NCI-H2227 (cell line): ENCODE measurements at regions not wholly inside any gene's neighbourhood (a gene's known extent, or its start where the extent isn't known, plus 50 kb on each side); places are given as distances from the start of the nearest gene placed in this dataset.
"Not testable (repeated sequence)": the region's sequence is repeated elsewhere in the genome, so short reads cannot be mapped to it uniquely, and the experiment has no call there.

Source experiments
- DNase-seq: peaks from one replicate; lab custom pipeline; 2025; ENCODE audit not compliant: unreplicated experiment; lab: John Stamatoyannopoulos, UW

GRCh38 chrX:122270809-122271494 is 913.1 kb upstream of the GRIA3 start:
- DNase-seq: no peak

- DNase-seq: no peak
These were observed 912.1 kb upstream of the GRIA3 start for GRCh38 chrX:122272011-122272410.

GRCh38 chrX:122279746-122280145 is 904.3 kb upstream of the GRIA3 start:
- DNase-seq: no peak

- not testable (repeated sequence) for DNase-seq
These were observed 884.3 kb upstream of the GRIA3 start for GRCh38 chrX:122299822-122300221.

DNA sequence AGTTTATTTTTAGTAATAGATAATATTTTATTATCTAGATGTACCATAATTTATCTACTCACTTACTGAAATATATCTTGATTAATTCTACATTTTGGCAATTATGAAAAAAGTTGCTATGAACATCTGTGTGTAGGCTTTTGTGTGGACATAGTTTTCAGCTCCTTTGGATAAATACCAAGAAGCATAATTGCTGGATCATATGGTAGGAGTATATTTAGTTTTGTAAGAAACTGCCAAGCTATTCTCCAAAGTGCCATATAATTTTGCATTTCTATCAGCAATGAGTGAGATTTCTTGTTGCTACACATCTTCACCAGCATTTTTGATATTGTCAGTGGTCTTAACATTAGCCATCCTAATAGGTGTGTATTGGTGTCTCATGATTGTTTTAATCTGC is 882.6 kb upstream of the GRIA3 start:
- DNase-seq: no peak

DNA sequence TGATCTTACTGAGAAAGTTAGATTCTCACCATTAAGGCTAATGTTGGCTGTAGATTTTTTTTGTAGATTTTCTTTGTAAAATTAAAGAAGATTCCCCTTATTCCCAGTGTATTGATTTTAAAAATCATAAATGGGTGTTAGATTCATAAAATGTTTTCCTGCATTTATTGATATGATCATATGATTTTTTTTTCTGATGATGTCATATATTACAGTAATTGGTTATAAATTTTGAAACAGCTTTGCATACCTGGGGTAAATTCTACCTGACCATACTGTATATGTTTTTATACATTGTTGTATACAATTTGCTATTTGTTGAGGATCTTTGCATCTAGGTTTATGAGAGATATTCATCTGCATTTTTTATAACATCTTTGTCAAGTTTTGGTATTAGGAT is 880.3 kb upstream of the GRIA3 start:
- DNase-seq: no peak

- no peak for DNase-seq
These were observed 839.3 kb upstream of the GRIA3 start for GRCh38 chrX:122344816-122345215.

DNA sequence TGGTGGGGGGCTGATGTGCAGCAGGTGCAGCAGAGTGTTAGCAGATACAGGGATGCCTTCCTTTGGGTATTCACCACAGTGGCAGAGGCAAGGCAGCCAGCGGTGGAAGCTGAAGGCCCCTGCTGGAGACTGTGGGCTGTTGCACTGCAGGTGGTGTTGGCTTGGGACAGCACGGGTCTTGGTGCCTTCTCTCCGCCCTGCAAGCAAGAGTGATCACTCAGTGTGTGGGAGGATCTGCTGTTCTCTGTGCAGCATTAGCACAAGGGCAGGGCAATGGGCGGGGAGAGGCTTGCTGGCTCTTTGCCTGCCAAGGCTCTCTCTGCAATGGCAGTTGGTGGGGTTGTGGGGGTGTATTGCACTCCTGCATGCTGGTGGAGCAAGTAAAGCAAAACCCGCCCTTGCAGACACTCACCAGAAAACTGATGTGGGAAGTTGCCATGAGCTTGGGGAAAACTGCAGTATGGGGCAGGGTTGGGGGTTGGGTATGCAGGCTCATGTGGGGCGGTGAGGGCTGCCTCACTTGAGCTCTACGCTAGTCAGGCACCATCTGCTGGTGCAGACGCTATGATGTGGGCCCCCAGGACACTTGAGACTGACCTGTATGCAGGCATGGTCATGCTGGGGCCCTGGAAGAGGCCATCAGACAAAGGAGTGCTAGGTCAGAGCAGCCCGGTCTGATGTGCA is 820.8 kb upstream of the GRIA3 start:
- no peak for DNase-seq

DNA sequence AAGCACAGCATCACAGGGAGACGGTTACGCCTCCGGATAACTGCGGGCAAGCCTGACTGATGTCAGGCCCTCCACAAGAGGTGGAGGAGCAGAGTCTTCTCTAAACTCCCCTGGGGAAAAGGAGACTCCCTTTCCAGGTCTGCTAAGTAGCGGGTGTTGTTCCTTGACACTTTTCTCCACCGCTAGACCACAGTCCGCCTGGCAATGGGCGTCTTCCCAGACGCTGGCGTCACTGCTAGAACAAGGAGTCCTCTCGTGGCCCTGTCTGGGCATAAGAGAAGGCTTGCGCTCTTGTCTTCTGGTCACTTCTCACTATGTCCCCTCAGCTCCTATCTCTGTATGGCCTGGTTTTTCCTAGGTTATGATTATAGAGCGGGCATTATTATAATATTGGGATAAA is 808.5 kb upstream of the GRIA3 start:
- DNase-seq: not testable (repeated sequence)

DNA sequence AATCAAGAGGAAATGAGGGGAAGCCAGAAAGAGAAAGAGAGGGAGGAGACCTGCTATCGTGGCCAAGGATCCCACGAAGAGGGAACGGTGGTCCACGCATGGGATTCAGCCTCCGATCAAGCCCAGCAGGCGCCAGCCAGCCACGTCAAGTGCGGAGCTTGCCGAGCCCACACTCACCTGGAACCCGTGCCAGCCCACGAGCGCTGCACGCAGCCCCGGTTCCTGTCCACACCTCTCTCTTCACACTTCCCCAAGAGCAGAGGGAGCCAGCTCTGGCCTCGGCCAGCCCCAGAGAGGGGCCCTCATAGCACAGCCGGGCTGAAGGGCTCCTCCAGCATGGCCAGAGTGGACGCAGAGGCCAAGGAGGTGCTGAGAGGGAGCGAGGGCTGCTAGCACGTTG is 795.1 kb upstream of the GRIA3 start:
- no peak for DNase-seq

- DNase-seq: no peak
These were observed 765.3 kb upstream of the GRIA3 start for GRCh38 chrX:122418758-122419157.

DNA sequence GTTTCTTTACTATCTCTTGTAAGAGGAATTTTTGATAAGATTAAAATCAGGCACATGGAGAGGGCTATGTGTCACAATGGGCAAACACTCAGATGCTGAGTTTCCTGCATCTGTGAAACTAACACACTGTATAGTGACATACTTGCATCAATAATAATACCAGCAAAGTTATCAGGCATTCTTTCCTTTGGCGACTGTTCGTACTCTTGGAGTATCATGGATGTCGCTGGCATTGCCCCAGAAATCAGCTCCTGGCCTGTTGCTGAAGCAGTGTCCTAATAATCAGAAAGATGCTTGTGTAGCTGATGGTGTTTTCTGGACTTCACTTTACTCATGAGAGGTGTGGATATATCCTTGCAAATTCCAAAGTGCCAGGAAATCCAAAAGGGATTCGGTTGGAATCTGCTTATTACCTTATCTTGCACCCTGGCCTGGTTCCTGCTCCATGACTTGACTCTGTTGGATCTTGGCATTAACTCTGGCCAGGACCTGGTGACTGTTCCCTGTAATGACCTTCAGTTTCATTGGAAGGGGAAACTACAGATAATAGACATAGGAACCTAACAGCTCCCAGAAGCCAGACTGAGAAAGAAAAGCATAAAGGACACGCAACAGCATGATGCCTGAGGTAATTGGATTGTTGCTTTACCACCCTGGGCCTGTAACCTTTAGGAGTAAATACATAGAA is 762.5 kb upstream of the GRIA3 start:
- no peak for DNase-seq

- DNase-seq: no peak
These were observed 761.5 kb upstream of the GRIA3 start for GRCh38 chrX:122422547-122422946.

- DNase-seq: no peak
These were observed 749.1 kb upstream of the GRIA3 start for GRCh38 chrX:122434942-122435341.

DNA sequence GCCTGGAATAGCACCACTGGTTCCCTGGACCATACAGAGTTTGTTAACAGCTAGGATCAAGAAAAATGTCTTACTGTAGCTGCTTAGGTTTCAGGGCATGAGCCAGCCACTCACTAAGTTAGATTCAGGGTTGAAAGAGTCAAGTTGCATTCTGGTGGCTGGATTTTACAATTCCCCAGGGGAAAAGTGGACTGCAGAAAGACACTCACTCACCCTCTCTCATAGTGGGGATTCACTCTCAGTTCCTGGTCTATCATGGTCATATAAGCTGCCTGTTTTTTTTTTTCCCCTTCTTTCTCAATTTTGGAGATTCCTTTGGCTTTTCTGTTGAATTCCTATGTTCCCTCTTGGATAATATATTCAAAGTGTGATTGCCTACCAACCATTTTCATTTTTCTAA is 744.2 kb upstream of the GRIA3 start:
- DNase-seq: no peak

- no peak for DNase-seq
These were observed 743.2 kb upstream of the GRIA3 start for GRCh38 chrX:122440832-122441231.

DNA sequence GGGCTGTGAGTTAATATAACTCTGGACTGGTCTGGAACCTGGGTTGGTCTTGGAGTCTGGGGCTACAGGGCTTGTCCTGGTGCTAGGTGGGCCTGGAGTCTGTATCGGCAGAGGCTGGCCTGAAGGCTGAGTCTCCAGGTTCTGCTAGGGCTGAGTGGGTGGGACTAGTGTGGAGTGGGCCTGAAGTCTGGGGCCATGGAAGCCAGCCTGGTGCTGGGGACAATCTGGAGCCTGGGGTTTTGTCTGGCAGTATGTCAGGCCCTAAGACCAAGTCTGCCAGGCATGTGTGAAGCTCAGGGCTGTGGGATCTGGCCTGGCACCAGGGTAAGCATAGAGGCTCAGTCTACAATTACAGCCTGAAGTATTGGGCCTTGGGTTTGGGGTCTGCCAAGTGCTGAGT is 742.6 kb upstream of the GRIA3 start:
- DNase-seq: no peak

GRCh38 chrX:122445466-122445865 is 738.6 kb upstream of the GRIA3 start:
- no peak for DNase-seq

DNA sequence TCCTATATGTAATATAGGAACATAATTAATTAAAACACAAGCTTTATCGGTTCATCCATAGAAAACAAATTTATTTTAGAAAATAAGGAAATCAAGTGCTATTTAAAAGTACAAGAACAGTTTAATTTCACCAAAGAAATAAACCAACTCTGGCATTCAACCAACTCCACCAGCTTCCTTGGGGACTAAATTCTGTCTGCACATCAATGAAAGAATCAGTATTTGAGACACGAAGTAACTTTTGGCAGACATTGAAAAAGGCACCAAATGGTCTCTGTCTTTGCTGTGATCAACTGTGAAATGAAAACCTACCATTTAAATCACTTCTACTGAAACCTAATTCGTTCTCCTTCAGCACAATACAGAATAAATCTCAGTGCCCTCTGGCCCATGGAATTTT is 719.7 kb upstream of the GRIA3 start:
- no peak for DNase-seq

- no peak for DNase-seq
These were observed 708.8 kb upstream of the GRIA3 start for GRCh38 chrX:122475306-122475705.

GRCh38 chrX:122500556-122500955 is 683.5 kb upstream of the GRIA3 start:
- no peak for DNase-seq

GRCh38 chrX:122501652-122502051 is 682.4 kb upstream of the GRIA3 start:
- DNase-seq: no peak
